Immature natural killer cell (primary cell): ENCODE measurements at regions not wholly inside any gene's neighbourhood (a gene's known extent, or its start where the extent isn't known, plus 50 kb on each side); places are given as distances from the start of the nearest gene placed in this dataset.

Experiments
- DNase-seq, 3 donors: peaks; one replicate each; pipeline ENCODE4 v3.0.0; 2022; ENCODE audit warnings: mixed read lengths in 1 of 3
- H3K27ac Mint-ChIP-seq, 6 donors: one replicate each; pipeline ENCODE4 v1.8.0; 2020; ENCODE audit warnings: mixed read lengths in 6 of 6, mild to moderate bottlenecking in 5 of 6, inconsistent platforms in 4 of 6, moderate library complexity in 3 of 6
- H3K27me3 Mint-ChIP-seq, 3 donors: one replicate each; pipeline ENCODE4 v1.8.0; 2020 to 2021; ENCODE audit warnings: low read depth in 3 of 3, mild to moderate bottlenecking in 3 of 3, mixed read lengths in 3 of 3, moderate library complexity in 3 of 3, inconsistent platforms in 1 of 3
- H3K36me3 Mint-ChIP-seq, 3 donors: one replicate each; pipeline ENCODE4 v1.8.0; 2020; ENCODE audit warnings: mixed read lengths in 3 of 3, inconsistent platforms in 2 of 3, mild to moderate bottlenecking in 2 of 3
- H3K4me1 Mint-ChIP-seq, 2 donors: one replicate each; pipeline ENCODE4 v1.8.0; 2020; ENCODE audit warnings: inconsistent platforms in 2 of 2, mild to moderate bottlenecking in 2 of 2, mixed read lengths in 2 of 2, moderate library complexity in 1 of 2
- H3K4me3 Mint-ChIP-seq, 5 donors: one replicate each; pipeline ENCODE4 v1.8.0; 2020; ENCODE audit warnings: mild to moderate bottlenecking in 5 of 5, mixed read lengths in 5 of 5, inconsistent platforms in 3 of 5, moderate library complexity in 3 of 5
- H3K9me3 Mint-ChIP-seq, 6 donors: one replicate each; pipeline ENCODE4 v1.8.0; 2020; ENCODE audit warnings: mild to moderate bottlenecking in 6 of 6, mixed read lengths in 6 of 6, inconsistent platforms in 4 of 6, moderate library complexity in 3 of 6

GRCh38 chr12:19970821-19971220 lies 397.5 kb upstream of the PDE3A start:
- H3K4me3 Mint-ChIP-seq = no peak overlapping the region
- H3K27me3 Mint-ChIP-seq = no peaks in the 10 kb centered on the region
- H3K4me1 Mint-ChIP-seq = peaks cover 13 to 15% of the 10 kb centered on the region in 2 donors
- no peaks in the 10 kb centered on the region for H3K9me3 Mint-ChIP-seq
- no peak for DNase-seq
- H3K36me3 Mint-ChIP-seq = no peaks in the 10 kb centered on the region
- H3K27ac Mint-ChIP-seq = no peak overlapping the region

GRCh38 chr12:19971361-19972280 lies 396.7 kb upstream of the PDE3A start:
- H3K27me3 Mint-ChIP-seq = peaks cover 0 to 2% (median 0%) of the 10 kb centered on the region in 3 donors
- H3K4me1 Mint-ChIP-seq = peaks cover 13 to 15% of the 10 kb centered on the region in 2 donors
- no peaks in the 10 kb centered on the region for H3K9me3 Mint-ChIP-seq
- no peak overlapping the region for H3K4me3 Mint-ChIP-seq
- no peaks in the 10 kb centered on the region for H3K36me3 Mint-ChIP-seq
- H3K27ac Mint-ChIP-seq = no peak overlapping the region
- DNase-seq = no peak

- no peak overlapping the region for H3K27ac Mint-ChIP-seq
- peak overlapping the region in 2 of 5 donors; percentile 12 to 24 for H3K4me3 Mint-ChIP-seq
- peaks cover 0 to 2% (median 0%) of the 10 kb centered on the region in 3 donors for H3K27me3 Mint-ChIP-seq
- no peak for DNase-seq
- no peaks in the 10 kb centered on the region for H3K9me3 Mint-ChIP-seq
- peaks cover 13 to 15% of the 10 kb centered on the region in 2 donors for H3K4me1 Mint-ChIP-seq
- H3K36me3 Mint-ChIP-seq = no peaks in the 10 kb centered on the region
Observed at GRCh38 chr12:19972325-19973288, 395.7 kb upstream of the PDE3A start.

DNA sequence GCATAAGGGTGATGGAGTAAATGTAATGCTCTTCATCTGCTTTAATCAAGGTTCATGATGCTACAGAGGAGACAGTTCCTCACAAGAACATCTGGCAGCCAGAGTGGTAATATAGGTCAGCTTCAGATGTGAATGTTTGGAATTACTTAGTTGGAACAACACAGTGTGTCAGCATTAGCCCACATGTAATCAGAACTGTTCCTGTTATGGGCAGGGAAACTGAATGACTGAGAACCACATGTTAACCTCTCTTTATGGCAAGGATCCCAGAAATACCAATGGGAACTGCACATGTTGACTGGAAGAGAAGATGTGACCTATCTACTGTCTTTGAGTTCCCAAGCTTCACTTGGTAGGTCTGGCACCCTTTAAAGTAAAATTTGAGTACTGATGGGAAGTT lies 390.1 kb upstream of the PDE3A start:
- Mint-ChIP-seq H3K36me3 (no peaks in the 10 kb centered on the region), H3K4me1 (peaks cover 4% of the 10 kb centered on the region in 2 donors), H3K9me3 (peaks cover 0 to 5% (median 0%) of the 10 kb centered on the region in 6 donors), H3K27me3 (peaks cover 0 to 2% (median 1%) of the 10 kb centered on the region in 3 donors), H3K27ac (no peak overlapping the region), H3K4me3 (no peak overlapping the region)
- no peak for DNase-seq

DNA sequence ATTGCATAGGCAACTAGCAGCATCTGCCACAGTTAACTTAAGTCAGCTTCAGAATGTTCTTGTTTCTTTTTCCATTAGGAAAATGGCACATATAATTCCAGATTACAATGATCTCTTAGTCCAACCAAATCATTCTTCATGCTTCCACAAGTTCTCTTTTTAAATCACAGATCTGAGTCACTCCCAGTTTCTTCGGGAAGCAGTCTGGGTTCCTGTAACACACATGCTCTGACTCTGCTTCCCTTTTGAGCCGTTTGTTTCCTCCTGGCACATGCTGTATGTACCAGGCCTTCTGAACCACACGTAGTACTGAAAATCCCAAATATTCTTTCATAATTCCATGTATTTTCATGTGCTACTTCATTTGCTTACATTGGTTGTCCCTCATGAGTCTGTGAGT lies 388.8 kb upstream of the PDE3A start:
- Mint-ChIP-seq H3K4me3 (no peak overlapping the region), H3K4me1 (no peaks in the 10 kb centered on the region), H3K27me3 (peaks cover 0 to 2% (median 1%) of the 10 kb centered on the region in 3 donors), H3K27ac (no peak overlapping the region), H3K9me3 (peaks cover 0 to 7% (median 0%) of the 10 kb centered on the region in 6 donors), H3K36me3 (no peaks in the 10 kb centered on the region)
- DNase-seq = no peak

DNA sequence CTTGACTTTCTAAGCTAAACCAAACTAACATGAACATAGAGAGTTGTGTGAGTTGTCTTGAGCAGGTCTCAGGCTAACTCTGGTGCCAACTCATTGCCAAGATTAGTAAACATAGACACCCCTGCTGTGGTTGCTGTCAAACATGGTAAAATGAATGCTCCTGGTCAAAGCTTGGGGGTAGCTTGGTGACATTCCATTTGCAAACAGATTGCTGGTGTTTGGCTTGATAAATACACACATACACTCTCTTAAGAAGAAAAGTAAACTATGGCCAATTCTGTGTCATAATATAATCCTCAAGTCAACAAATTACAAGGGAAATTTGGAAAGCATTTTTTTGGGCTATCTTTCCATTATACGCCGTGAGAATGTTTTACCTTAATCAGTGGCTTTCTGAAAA lies 386.4 kb upstream of the PDE3A start:
- peaks cover 0 to 3% (median 0%) of the 10 kb centered on the region in 3 donors for H3K27me3 Mint-ChIP-seq
- peaks cover 0 to 7% (median 0%) of the 10 kb centered on the region in 6 donors for H3K9me3 Mint-ChIP-seq
- no peak for DNase-seq
- H3K4me1 Mint-ChIP-seq = no peaks in the 10 kb centered on the region
- H3K4me3 Mint-ChIP-seq = no peak overlapping the region
- no peaks in the 10 kb centered on the region for H3K36me3 Mint-ChIP-seq
- H3K27ac Mint-ChIP-seq = no peak overlapping the region

- no peak for DNase-seq
- H3K9me3 Mint-ChIP-seq = peaks cover 0 to 3% (median 0%) of the 10 kb centered on the region in 6 donors
- H3K4me1 Mint-ChIP-seq = no peaks in the 10 kb centered on the region
- H3K36me3 Mint-ChIP-seq = no peaks in the 10 kb centered on the region
- H3K27me3 Mint-ChIP-seq = peaks cover 0 to 3% (median 0%) of the 10 kb centered on the region in 3 donors
- H3K4me3 Mint-ChIP-seq = no peak overlapping the region
- H3K27ac Mint-ChIP-seq = no peak overlapping the region
Observed at GRCh38 chr12:19988001-19988400, 380.3 kb upstream of the PDE3A start.

- H3K27ac Mint-ChIP-seq = no peak overlapping the region
- H3K4me3 Mint-ChIP-seq = no peak overlapping the region
- H3K27me3 Mint-ChIP-seq = peaks cover 0 to 3% (median 0%) of the 10 kb centered on the region in 3 donors
- H3K4me1 Mint-ChIP-seq = no peaks in the 10 kb centered on the region
- peaks cover 0 to 3% (median 0%) of the 10 kb centered on the region in 6 donors for H3K9me3 Mint-ChIP-seq
- no peak for DNase-seq
- H3K36me3 Mint-ChIP-seq = no peaks in the 10 kb centered on the region
Observed at GRCh38 chr12:19988459-19988873, 379.9 kb upstream of the PDE3A start.

DNA sequence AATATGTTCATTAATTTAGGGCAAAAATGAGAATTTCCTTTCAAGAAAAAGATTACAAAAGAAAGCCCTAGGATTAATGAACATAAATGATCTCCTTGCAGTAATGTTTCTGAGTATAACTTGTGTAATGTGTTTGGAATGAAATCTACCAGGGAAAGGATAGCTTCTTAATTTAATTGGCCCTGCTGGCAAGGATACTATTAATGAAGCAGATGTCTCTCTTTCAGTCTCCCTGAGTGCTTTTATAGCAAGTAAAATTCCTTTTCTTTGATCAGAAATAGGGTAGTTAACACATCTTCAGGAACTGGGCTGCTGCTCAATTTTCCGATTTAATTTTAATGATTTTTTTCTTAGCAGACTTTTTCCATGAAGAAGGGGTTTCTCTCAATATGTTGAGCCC lies 379.4 kb upstream of the PDE3A start:
- H3K4me1 Mint-ChIP-seq = no peaks in the 10 kb centered on the region
- H3K9me3 Mint-ChIP-seq = peaks cover 0 to 3% (median 0%) of the 10 kb centered on the region in 6 donors
- H3K36me3 Mint-ChIP-seq = no peaks in the 10 kb centered on the region
- H3K4me3 Mint-ChIP-seq = no peak overlapping the region
- no peak overlapping the region for H3K27ac Mint-ChIP-seq
- peaks cover 0 to 3% (median 0%) of the 10 kb centered on the region in 3 donors for H3K27me3 Mint-ChIP-seq
- no peak for DNase-seq

DNA sequence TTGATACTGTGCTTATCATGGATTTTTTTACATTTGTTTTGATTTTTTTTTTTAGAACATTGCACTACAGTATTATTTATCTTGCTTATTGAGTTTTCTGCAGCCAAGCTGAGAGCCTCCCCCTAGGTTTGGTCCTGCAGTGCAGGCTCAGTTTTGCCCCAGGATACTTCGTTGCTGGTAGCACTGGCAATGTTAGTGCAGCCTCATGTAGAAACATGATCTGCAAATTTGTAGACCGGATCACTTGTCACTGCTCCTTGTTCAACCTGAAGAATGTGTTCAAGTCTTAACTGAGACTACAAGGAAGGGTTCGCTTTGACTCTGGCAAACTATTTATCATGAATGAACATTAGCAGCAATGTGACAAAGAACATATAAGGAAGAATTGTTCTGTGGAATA lies 377.2 kb upstream of the PDE3A start:
- peaks cover 0 to 2% (median 0%) of the 10 kb centered on the region in 3 donors for H3K27me3 Mint-ChIP-seq
- H3K4me3 Mint-ChIP-seq = no peak overlapping the region
- H3K4me1 Mint-ChIP-seq = no peaks in the 10 kb centered on the region
- no peak overlapping the region for H3K27ac Mint-ChIP-seq
- no peaks in the 10 kb centered on the region for H3K36me3 Mint-ChIP-seq
- no peak for DNase-seq
- H3K9me3 Mint-ChIP-seq = peaks cover 0 to 3% (median 0%) of the 10 kb centered on the region in 6 donors

- Mint-ChIP-seq H3K4me1 (no peaks in the 10 kb centered on the region), H3K27ac (no peak overlapping the region), H3K9me3 (peaks cover 0 to 3% (median 0%) of the 10 kb centered on the region in 6 donors), H3K4me3 (no peak overlapping the region), H3K36me3 (no peaks in the 10 kb centered on the region), H3K27me3 (peaks cover 0 to 2% (median 0%) of the 10 kb centered on the region in 3 donors)
- no peak for DNase-seq
Observed at GRCh38 chr12:19992311-19992710, 376.0 kb upstream of the PDE3A start.

GRCh38 chr12:19994968-19995367 lies 373.4 kb upstream of the PDE3A start:
- H3K27me3 Mint-ChIP-seq = peaks cover 0 to 2% (median 0%) of the 10 kb centered on the region in 3 donors
- no peak overlapping the region for H3K4me3 Mint-ChIP-seq
- no peaks in the 10 kb centered on the region for H3K4me1 Mint-ChIP-seq
- no peak for DNase-seq
- H3K27ac Mint-ChIP-seq = no peak overlapping the region
- H3K9me3 Mint-ChIP-seq = peaks cover 0 to 3% (median 0%) of the 10 kb centered on the region in 6 donors
- H3K36me3 Mint-ChIP-seq = no peaks in the 10 kb centered on the region

- peaks cover 0 to 2% (median 2%) of the 10 kb centered on the region in 3 donors for H3K27me3 Mint-ChIP-seq
- no peak for DNase-seq
- H3K4me3 Mint-ChIP-seq = no peak overlapping the region
- peaks cover 0 to 2% (median 0%) of the 10 kb centered on the region in 6 donors for H3K9me3 Mint-ChIP-seq
- H3K4me1 Mint-ChIP-seq = no peaks in the 10 kb centered on the region
- H3K27ac Mint-ChIP-seq = no peak overlapping the region
- H3K36me3 Mint-ChIP-seq = no peaks in the 10 kb centered on the region
Observed at GRCh38 chr12:19997656-19998400, 370.5 kb upstream of the PDE3A start.
